Activated naive CD4-positive, alpha-beta T cell treated with anti-CD3 and anti-CD28 coated beads, Interleukin-2, amount 10 ng/mL, durations not matched to agents 7 days and 5 days (primary cell): ENCODE measurements at regions not wholly inside any gene's neighbourhood (a gene's known extent, or its start where the extent isn't known, plus 50 kb on each side); places are given as distances from the start of the nearest gene placed in this dataset.

Experiments used
- CTCF ChIA-PET: fragments of 350-600 bp; sonication (Branson Sonifier 250); formaldehyde crosslinking; loops from one replicate; lab custom pipeline; 2021; ENCODE audit warnings: antibody characterized with exemption; lab: Charles Lee
- DNase-seq: peaks from one replicate; pipeline ENCODE4 v3.0.0-alpha.2; 2020
- H3K27ac Mint-ChIP-seq: one replicate; pipeline ENCODE4 v1.8.0; 2021; ENCODE audit warnings: mild to moderate bottlenecking, moderate library complexity, mixed read lengths
- H3K27me3 Mint-ChIP-seq: one replicate; pipeline ENCODE4 v1.8.0; 2021; ENCODE audit warnings: mild to moderate bottlenecking, mixed read lengths
- H3K36me3 Mint-ChIP-seq: one replicate; pipeline ENCODE4 v1.8.0; 2021; ENCODE audit warnings: mixed read lengths
- H3K4me1 Mint-ChIP-seq: one replicate; pipeline ENCODE4 v1.8.0; 2021; ENCODE audit warnings: mixed read lengths
- H3K4me3 Mint-ChIP-seq: one replicate; pipeline ENCODE4 v1.8.0; 2021; ENCODE audit warnings: mild to moderate bottlenecking, moderate library complexity, mixed read lengths
- H3K9me3 Mint-ChIP-seq: one replicate; pipeline ENCODE4 v1.8.0; 2021; ENCODE audit warnings: mixed read lengths

DNA sequence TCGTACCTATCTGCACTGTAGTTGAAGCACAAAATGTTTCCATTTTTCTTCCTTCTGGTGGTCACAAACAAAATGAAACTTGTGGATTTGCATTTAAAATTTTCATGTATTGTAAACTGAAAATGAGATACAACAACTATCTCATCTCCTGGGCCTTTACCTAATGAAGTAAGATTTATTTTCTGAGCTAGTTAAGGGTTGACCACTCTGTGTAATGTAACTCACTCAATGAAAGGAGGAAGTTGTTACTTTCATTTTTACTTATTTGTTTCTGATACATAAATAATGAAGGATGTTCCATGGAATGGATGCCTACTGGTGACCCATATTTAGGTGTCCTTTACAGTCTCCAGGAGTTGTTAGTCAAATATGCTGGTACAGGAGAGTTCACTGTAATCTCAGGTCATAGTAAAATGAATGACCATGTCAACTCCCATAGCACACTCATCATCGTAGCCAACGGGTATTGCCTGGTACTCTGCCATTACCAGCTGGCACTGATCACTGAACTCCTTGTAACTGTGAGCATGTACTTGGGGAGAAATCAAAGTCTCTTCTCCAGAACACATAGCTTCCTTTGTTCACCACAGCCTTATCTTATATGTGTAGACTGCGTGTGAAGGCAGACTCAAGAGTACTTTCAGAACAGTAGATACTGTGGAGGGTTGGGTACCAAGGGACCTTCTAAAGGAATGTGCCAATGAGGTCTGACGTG, 474.2 kb upstream of the ROBO2 start:
- no peaks in the 10 kb centered on the region for H3K36me3 Mint-ChIP-seq
- H3K27ac Mint-ChIP-seq = no peak overlapping the region
- no peaks in the 10 kb centered on the region for H3K27me3 Mint-ChIP-seq
- H3K4me3 Mint-ChIP-seq = no peak overlapping the region
- H3K9me3 Mint-ChIP-seq = peaks cover 2% of the 10 kb centered on the region
- DNase-seq = no peak
- H3K4me1 Mint-ChIP-seq = no peaks in the 10 kb centered on the region
- CTCF ChIA-PET = no interaction called here

- DNase-seq = no peak
- Mint-ChIP-seq H3K4me1 (no peaks in the 10 kb centered on the region), H3K27ac (no peak overlapping the region), H3K4me3 (no peak overlapping the region), H3K27me3 (no peaks in the 10 kb centered on the region), H3K36me3 (no peaks in the 10 kb centered on the region), H3K9me3 (peaks cover 2% of the 10 kb centered on the region)
- CTCF ChIA-PET = no interaction called here
Measured at GRCh38 chr3:76566211-76566534, 473.7 kb upstream of the ROBO2 start.

DNA sequence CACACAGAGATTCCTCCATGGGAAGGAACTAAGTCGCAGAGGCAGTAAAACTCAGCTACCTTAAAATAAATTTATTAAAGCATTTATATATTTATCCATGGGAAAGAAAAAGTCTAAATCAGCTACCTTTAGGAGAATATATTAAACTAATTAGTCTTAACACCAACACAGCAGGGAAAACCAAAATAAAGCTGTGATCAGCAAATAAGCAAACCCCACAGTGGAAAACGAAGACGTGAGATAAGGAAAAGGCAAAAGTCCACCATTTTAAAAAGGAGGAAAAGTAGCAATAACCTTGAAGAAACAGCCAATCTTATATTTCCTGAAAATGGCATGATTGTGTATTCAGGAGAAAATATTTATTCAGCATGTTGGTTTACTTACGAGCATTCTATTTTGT, 473.0 kb upstream of the ROBO2 start:
- no peaks in the 10 kb centered on the region for H3K36me3 Mint-ChIP-seq
- H3K27ac Mint-ChIP-seq = no peak overlapping the region
- H3K4me3 Mint-ChIP-seq = no peak overlapping the region
- CTCF ChIA-PET = no interaction called here
- H3K27me3 Mint-ChIP-seq = no peaks in the 10 kb centered on the region
- H3K9me3 Mint-ChIP-seq = peaks cover 2% of the 10 kb centered on the region
- no peaks in the 10 kb centered on the region for H3K4me1 Mint-ChIP-seq
- no peak for DNase-seq

DNA sequence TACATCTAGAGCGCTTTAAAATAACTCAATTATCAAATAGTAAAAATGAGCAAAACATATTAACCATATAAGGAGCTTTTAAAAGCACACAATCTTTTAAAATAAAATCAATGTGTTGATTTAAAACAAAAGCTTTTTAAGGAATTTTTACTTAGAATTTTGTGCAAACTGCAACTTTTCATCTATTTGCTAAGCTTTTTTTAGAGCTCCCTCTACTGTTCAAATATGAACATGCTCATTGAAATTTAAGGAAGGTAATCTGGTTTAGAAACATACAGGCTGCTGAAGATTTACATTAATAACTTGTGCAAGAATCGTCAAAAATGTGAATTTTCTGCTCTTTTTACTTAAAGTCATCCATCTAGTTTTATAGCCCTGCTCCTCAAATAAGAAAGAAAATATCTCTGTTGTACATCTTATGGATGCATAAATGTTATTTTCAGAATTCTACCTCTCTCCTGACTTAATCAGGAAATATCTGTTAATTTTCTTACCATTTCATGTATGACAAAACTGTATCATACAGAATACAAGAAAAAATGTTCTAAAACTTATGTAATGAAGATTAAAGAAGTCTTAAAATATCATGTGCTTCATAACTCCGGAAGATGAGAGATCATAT, 469.4 kb upstream of the ROBO2 start:
- Mint-ChIP-seq H3K27ac (no peak overlapping the region), H3K27me3 (no peaks in the 10 kb centered on the region), H3K36me3 (no peaks in the 10 kb centered on the region), H3K9me3 (peaks cover under 1% of the 10 kb centered on the region), H3K4me3 (no peak overlapping the region), H3K4me1 (no peaks in the 10 kb centered on the region)
- DNase-seq = no peak
- CTCF ChIA-PET = interaction anchor here (0.6 to 1.4 kb wide), 5 partner anchors 8 to 566 kb away, joined by 3 to 4 read pairs (median 4); no protein-coding TSS in a partner anchor

GRCh38 chr3:76576201-76576600, 463.7 kb upstream of the ROBO2 start:
- CTCF ChIA-PET = no interaction called here
- Mint-ChIP-seq H3K27me3 (no peaks in the 10 kb centered on the region), H3K36me3 (no peaks in the 10 kb centered on the region), H3K9me3 (no peaks in the 10 kb centered on the region), H3K4me3 (no peak overlapping the region), H3K4me1 (no peaks in the 10 kb centered on the region), H3K27ac (no peak overlapping the region)
- no peak for DNase-seq

DNA sequence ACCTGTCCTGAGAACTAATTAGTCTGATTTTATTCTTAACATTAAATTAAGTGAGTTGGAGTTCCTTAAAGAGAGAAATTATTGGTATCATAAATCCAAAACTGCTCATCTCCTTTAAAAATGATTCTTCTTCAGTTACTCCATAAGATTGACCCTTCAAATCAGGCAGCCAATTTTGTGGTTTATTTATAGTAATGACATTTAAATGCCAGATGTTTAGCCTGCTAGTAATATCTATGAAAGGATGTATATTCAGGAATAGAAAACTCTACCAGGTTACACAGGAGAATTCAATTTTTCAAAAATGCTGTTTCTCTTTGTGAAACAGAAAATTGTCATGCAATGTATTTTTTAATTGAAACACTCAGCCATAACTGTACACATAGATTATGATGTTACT, 457.8 kb upstream of the ROBO2 start:
- Mint-ChIP-seq H3K9me3 (peaks cover 8% of the 10 kb centered on the region), H3K27ac (no peak overlapping the region), H3K4me3 (no peak overlapping the region), H3K4me1 (no peaks in the 10 kb centered on the region), H3K36me3 (no peaks in the 10 kb centered on the region), H3K27me3 (no peaks in the 10 kb centered on the region)
- DNase-seq = no peak
- CTCF ChIA-PET = no interaction called here

- Mint-ChIP-seq H3K4me3 (no peak overlapping the region), H3K4me1 (no peaks in the 10 kb centered on the region), H3K36me3 (no peaks in the 10 kb centered on the region), H3K9me3 (peaks cover 8% of the 10 kb centered on the region), H3K27me3 (no peaks in the 10 kb centered on the region), H3K27ac (no peak overlapping the region)
- no peak for DNase-seq
- CTCF ChIA-PET = no interaction called here
Measured at GRCh38 chr3:76582632-76583378, 457.1 kb upstream of the ROBO2 start.

DNA sequence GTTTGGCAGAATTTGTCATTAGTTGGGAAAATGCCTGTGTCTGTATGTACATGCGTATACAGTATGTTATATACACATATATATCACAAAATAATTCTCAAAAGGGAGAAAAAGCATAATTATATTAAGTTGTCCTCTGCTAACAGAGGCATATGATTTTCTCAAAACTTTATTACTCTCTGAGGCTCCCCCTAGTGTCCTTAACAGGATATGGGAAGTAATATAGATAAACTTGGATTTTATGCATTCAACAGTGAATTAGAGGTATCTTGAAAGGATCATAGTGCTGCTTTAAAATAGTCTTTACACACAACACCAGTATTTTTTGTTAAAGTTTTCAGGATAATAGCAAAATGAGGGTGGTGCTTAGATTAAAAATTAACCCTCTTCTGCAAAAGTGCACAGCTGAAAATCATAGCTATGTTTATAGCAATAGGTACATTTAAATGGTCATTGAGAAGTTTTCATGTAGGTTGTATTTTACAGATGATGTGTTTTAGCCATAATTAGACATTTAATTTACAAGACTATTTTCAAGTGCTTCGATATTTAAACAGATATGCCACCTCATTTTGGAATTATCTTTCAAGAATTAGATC, 454.0 kb upstream of the ROBO2 start:
- no peaks in the 10 kb centered on the region for H3K4me1 Mint-ChIP-seq
- no peaks in the 10 kb centered on the region for H3K27me3 Mint-ChIP-seq
- H3K4me3 Mint-ChIP-seq = no peak overlapping the region
- peaks cover 8% of the 10 kb centered on the region for H3K9me3 Mint-ChIP-seq
- no peaks in the 10 kb centered on the region for H3K36me3 Mint-ChIP-seq
- CTCF ChIA-PET = interaction anchor here (1.3 kb wide), 1 partner anchor 16 kb away, joined by 4 read pairs; no protein-coding TSS in a partner anchor
- H3K27ac Mint-ChIP-seq = no peak overlapping the region
- DNase-seq = no peak

DNA sequence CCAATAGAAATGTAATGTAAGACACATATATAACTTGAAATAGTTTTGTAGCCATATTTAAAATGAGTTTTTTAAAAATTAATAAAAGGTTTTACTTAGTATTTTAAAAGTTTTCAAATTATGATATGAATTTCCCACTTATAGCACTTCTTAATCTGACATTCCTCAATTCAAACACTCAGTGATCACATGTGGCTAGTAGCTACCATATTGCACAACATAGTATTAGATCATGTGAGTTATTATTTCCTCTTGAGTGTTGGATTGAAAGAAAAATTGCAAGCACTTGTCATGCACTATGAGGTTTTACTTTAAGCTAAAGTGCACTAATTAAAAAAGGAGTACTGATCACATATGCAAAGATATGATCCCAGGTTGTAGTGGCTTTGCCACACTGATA, 453.4 kb upstream of the ROBO2 start:
- Mint-ChIP-seq H3K36me3 (no peaks in the 10 kb centered on the region), H3K27me3 (no peaks in the 10 kb centered on the region), H3K4me1 (no peaks in the 10 kb centered on the region), H3K4me3 (no peak overlapping the region), H3K9me3 (peaks cover 8% of the 10 kb centered on the region), H3K27ac (no peak overlapping the region)
- DNase-seq = no peak
- CTCF ChIA-PET = no interaction called here

DNA sequence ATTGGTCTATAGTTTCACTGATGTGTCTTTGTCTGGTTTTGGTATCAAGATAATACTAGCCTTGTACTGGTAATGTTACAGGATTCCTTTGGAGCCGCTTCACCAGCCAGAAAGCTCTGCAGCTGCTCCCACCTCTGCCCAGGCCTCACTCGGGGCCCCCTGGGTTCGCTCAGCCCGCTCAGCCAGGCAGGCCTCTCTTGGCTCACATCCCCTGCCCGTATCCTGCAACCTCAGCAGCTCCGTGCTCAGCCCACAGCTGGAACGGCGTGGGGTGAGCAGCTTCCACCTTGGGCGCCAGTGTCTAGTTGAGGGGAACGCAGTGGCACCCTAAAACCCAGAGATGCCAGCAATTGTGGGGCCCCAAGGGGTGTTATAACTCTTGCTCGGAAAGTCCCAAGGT, 429.7 kb upstream of the ROBO2 start:
- no peak overlapping the region for H3K4me3 Mint-ChIP-seq
- no peaks in the 10 kb centered on the region for H3K36me3 Mint-ChIP-seq
- no peak for DNase-seq

GRCh38 chr3:76615719-76616118, 424.2 kb upstream of the ROBO2 start:
- Mint-ChIP-seq H3K4me1 (no peaks in the 10 kb centered on the region), H3K36me3 (no peaks in the 10 kb centered on the region), H3K27me3 (no peaks in the 10 kb centered on the region), H3K27ac (no peak overlapping the region), H3K9me3 (peaks cover 7% of the 10 kb centered on the region), H3K4me3 (no peak overlapping the region)
- DNase-seq = no peak
- CTCF ChIA-PET = no interaction called here

More for the DNA sequence above, 429.7 kb upstream of the ROBO2 start:
- no peak overlapping the region for H3K27ac Mint-ChIP-seq
- H3K27me3 Mint-ChIP-seq = no peaks in the 10 kb centered on the region
- CTCF ChIA-PET = no interaction called here
- H3K9me3 Mint-ChIP-seq = peaks cover 4% of the 10 kb centered on the region
- no peaks in the 10 kb centered on the region for H3K4me1 Mint-ChIP-seq

DNA sequence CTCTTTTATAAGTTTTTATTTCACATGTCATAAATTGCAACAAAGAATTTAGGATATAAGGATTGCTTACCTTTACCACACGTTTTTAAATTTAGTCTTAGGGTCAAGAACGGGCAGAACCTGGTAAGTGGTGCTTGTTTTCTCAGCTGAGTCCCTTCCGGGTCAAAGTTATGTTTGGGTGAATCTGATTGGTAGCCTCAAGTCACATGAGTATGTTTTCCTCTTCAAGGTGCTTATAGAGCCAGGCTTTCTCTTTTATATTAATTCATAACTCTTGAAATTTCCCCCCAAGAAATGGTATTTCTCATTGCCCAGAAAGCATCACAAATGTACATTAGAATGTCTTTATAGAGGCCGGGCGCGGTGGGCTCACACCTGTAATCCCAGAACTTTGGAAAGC, 415.7 kb upstream of the ROBO2 start:
- peaks cover 17% of the 10 kb centered on the region for H3K9me3 Mint-ChIP-seq
- CTCF ChIA-PET = no interaction called here

GRCh38 chr3:76627236-76627635, 412.7 kb upstream of the ROBO2 start:
- no peak for DNase-seq
- Mint-ChIP-seq H3K27me3 (no peaks in the 10 kb centered on the region), H3K9me3 (peaks cover 14% of the 10 kb centered on the region), H3K36me3 (no peaks in the 10 kb centered on the region), H3K4me3 (no peak overlapping the region), H3K27ac (no peak overlapping the region), H3K4me1 (no peaks in the 10 kb centered on the region)
- CTCF ChIA-PET = no interaction called here

More for the DNA sequence above, 415.7 kb upstream of the ROBO2 start:
- H3K36me3 Mint-ChIP-seq = no peaks in the 10 kb centered on the region
- DNase-seq = no peak
- no peak overlapping the region for H3K27ac Mint-ChIP-seq
- no peak overlapping the region for H3K4me3 Mint-ChIP-seq
- H3K27me3 Mint-ChIP-seq = no peaks in the 10 kb centered on the region
- H3K4me1 Mint-ChIP-seq = no peaks in the 10 kb centered on the region

DNA sequence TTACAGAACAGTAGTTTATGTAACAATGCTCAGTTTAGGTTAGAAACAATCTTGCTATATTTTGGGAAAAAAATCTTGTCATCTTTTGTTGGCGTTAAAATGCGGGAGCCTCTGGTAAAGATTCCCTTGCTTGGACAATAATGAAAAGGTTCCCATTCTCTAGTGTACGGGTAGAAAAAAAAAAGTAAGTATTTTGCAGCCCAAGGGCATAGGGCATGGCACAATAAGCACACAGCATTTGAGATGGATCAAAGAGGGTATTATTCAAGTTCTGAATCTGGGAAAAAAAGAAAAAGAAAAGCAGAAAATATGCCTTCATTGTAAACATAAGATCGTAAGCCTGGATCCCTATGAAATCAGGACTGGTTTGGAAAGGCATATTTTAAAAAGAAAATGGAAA, 408.6 kb upstream of the ROBO2 start:
- H3K27me3 Mint-ChIP-seq = no peaks in the 10 kb centered on the region
- no peak overlapping the region for H3K4me3 Mint-ChIP-seq
- no peak overlapping the region for H3K27ac Mint-ChIP-seq
- CTCF ChIA-PET = no interaction called here
- H3K9me3 Mint-ChIP-seq = peaks cover 4% of the 10 kb centered on the region
- no peak for DNase-seq
- no peaks in the 10 kb centered on the region for H3K36me3 Mint-ChIP-seq
- no peaks in the 10 kb centered on the region for H3K4me1 Mint-ChIP-seq
